NAMALWA (cell line): ENCODE measurements at regions not wholly inside any gene's neighbourhood (a gene's known extent, or its start where the extent isn't known, plus 50 kb on each side); places are given as distances from the start of the nearest gene placed in this dataset.

Experiments
- DNase-seq: peaks from one replicate; pipeline ENCODE4 v3.0.0-alpha.2; 2015; ENCODE audit warnings: low spot score

DNA sequence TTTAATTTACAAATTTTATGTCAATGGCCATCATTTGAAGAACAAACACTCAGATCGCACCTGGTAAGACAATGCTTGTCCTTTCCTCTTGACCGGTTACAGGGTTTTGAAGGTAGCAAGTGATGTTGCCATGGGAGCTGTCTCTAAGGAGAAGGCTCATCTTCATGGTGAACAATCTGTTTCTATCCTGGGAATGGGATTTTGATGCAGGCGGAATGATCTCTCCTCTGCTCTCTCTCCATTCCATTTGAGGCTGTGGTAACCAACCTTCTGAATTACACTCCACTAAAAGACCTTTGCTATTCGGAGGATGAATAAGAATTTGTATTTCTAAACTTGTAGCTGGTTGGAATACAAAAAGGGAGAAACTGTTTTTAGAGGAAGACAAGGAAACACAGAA lies 57.9 kb upstream of the SLC5A9 start:
- DNase-seq, result no peak

DNA sequence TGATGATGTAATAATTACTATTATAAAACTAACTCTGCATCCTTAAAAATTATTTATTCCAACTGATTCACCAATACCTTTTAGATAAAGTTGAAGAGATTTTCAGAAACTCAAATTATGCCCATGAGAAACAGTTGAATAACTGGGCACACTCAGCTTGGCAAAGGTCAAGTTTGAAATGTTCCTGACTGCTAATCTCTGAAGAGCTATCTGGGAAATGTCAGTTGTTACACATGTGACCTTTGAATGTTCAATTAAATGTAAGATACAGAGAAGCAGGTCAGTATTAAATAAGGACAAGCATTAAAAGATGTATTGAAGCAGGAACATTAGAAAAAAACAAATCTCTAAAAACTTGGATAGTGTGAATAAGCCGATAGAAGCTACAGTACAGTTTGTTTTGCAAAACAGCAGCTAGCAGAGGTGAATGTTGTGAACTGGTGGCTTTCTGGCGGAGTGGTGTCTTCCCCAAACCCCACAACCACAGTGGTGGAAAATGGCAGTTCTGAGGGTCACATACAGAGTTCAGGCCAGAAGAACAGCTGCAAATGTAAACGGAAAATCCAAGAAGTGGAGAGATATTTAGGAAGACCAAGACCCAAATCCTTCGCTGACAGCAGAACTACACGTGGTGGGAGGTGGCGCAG lies 61.9 kb upstream of the SLC5A9 start:
- no peak for DNase-seq

DNA sequence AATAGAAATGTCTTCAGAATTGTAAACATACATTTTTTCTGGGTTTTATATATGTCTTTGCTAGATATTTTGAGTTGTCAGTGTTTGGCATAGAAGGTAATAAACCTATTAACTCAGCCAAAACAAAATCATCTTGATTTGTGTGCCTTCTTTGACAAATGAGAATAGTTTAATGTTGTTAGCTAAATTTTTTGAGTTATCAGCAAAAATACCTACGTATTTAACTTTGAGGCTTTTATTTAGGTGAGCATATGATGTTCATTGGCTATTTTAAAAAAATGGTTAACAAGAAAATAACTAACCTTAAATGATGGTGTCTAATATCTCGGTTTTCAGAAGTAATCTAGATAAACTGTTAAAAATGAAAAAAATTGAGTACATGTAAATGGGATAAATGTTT lies 83.2 kb upstream of the SLC5A9 start:
- DNase-seq, result no peak

DNA sequence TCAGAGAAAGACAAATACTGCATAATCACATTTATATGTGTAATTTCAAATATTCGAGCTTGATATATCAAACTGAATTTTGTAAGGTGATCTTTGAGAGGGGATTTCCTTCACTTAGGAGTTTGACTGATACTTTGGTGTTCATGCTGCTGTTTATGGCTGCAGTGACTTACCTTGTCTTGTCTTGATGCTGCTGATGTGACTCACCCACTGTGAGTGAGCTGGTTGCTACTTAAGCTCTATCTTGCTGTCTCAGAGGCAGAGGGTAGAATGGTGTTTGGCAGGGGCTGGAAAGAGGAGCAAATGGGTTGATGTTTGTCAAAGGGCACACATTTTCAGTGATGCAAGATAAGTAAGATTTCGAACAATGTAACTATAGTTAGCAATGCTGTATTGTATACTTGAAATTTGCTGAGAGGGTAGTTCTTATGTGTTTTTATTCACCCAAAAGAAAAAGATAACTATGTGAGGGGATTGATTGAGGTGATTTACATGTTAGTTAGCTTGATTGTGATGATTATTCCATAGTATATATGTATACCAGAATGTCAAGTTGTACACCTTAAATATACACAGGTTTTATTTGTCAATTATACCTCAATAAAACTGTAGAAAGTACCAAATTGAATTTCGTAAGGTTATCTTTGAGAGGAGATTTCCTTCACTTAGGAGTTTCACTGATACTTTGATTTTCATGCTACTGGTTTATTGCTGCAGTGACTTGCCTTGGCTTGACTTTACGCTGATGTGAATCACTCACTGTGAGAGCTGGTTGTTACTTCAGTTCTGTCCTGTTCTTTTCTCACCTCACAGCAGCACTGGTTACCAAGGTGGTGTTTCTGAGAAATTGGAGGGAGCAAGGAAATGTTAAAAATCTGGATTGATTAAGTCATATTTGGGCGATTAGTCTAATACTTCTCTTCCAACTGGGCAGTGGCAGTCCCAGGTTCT lies 94.5 kb upstream of the SLC5A9 start:
- no peak for DNase-seq

DNA sequence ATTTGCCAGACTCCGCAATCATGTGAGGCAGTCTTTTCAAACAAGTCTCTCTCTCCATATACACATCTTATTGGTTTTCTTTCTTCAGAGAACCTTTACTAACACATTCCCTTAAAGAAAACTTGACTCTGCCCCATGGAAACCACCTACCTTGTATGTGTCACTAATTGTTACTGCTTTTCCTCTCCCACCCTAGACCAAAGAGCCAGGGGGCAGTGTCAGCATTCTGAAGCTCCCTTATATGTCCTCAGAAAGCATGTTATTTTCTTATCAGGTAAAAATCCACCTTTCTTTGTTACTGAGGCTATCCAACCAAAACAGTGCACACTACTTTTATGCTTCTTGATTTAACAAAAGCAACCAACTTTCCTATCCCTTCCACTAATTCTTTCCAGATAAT lies 98.9 kb upstream of the SLC5A9 start:
- no peak for DNase-seq

DNA sequence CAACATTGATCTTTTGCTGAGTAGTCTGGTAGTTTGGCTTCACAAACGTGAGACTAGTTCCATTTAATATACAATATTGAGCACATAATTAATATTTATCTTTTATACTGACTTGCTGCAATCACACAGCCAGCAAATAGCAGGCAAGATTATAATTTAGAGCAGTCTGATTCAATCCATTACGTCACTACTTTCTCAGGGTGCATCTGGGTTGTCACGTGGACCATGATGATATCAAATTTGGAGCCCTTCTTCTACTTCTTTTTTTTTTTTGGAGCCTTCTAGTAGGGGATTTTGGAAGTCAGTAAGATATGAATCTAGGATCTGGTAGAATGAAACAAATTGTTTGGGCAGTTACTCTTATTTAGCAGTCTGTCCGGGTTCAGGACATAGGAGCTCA lies 100.6 kb upstream of the SLC5A9 start:
- no peak for DNase-seq

DNA sequence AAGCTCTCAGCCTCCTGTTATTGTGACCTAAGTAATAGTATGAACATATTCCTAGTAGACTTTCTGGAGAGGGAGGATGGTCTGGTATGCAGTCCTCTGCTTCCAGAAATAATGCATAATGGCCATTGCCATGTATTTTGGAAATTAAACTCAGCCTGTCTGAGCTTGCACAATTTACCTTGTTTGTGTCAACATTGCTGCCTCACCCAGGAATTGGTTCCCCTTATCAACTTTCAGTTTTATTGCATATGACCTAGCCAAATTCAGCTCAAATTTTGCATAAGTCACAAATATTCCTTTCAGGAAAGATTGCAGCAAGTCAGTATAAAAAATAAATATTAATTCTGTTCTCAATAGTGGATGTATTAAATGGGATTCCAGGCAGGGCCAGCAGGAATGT lies 101.9 kb upstream of the SLC5A9 start:
- no peak for DNase-seq

DNA sequence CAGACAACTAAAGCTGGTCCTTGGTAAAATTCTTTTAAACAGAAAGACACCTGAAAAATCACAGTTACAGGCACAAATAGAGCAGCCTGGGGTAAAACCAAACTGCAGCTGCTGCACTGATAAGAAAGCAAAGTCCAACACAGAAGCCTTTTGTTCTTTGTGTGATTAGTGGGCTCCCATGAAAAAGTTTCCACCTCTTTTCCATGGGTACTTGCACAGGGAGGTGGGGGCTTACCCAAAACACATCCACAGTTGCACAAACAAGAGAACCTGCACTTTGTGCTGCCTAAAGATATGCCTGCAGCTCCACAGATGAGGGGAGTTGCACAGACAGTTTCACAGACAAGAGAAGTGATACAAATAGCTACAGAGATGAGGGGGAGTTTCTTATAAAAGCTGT lies 106.7 kb upstream of the SLC5A9 start:
- no peak for DNase-seq

DNA sequence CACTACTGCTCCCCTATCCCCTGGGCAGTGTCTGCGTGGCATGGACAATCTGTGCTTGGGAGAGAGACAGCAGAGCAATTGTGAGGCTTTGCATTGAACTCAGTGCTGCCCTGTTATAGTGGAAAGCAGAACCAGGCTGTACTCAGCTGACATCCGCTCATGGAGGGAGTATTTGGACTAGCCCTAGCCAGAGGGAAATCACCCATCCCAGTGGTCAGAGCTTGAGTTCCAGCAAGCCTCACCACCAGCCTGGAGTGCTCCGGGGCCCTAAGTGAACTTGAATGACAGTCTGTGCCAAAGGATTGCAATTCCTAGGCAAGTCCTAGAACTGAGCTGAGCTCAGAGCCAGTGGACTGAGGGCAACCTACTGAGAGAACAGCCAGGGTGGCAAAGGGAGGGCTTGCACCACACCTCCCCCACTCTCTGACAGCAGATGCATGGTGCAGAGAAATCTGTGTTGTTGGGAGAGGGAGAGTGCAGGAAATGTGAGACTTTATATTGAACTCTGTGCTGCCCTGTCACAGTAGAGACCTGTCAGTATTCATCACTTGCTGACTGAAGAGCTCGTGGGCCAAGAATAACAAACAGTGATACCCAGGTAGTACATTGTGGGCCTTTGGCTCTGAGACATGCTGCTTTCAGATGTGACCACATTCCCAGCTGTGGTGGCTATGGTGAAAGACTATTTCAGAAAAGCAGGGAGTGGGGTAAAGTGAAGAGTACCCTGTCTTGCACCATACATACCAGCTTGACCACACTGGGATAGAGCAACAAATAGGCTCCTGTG lies 107.7 kb upstream of the SLC5A9 start:
- no peak for DNase-seq

DNA sequence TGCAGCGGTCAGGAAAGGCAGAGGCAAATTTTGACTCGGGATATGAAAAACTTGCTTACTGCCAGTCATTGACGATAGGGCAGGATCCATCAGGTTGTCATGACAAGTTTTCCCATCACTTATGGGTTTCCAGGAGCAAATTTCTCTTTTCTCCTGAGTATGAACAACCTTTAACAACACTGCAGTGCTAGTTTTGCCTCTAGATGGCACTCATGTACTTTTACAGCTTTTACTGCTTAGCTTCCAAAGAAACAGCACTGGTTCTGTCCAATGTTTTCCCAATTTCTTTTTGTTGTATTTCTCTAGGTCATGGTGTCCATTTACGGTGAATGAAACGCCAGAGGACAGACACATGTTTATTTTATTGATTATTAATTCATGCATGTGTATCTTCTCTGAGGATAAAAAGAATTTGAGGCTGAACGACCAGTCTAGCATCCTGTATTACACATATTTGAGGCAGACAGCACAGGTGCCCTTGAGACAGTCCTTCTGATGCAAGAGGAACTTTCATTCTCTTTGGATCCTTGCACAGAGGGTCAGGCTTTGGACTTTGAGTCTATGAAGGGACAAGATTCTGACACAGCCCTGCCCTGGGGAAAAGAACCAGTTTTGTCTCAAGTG lies 112.3 kb upstream of the TRABD2B start:
- DNase-seq, result peak; percentile 49

DNA sequence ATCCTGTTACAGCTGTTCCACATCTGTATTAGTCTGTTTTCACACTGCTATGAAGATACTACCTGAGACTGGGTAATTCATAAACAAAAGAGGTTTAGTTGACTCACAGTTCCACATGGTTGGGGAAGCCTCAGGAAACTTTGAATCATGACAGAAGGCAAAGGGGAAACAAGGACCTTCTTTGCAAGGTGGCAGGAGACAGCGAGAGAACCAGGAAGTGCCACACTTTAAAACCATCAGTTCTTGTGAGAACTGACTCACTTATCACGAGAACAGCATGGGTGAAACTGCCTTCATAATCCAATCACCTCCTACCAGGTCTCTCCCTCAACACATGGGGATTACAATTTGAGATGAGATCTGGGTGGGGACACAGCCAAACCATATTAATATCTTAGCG lies 110.3 kb upstream of the TRABD2B start:
- DNase-seq, result no peak

DNA sequence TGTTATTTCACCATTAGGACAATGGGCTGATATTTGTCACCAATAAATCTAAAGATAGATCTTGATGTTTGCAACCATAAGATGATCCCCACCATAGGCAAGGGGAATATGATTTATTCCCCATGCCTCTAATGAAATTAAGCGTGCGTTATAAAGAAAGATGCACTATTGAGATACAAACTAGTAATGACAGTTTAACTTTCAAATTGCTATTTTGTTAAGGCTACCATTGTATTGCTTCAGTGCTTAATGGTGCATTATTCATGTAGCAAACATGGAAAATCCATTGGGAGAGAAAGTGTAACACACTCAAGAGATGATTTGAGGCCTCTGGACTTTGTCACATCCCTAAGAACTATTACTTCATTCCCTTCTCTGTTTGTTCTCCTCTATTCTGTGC lies 108.9 kb upstream of the TRABD2B start:
- DNase-seq, result no peak

DNA sequence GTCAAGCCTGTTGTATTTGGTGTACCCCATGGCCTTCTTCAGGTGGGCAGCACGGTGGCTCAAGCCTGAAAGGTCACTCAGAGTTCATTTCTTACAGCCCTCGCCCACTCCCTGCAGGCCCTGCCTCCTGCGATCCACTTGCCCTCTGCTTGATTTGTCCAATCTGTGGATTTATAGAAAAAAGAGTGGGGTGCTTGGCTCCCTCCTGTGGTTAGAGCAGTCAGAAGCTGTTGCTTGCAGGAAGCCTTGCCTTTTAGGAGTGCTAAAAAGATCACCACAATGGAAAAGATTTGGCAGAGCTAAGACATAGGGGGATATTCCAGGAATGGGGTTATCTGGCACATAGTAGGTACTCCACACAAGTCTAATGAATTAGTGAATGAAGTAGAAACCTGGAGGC lies 108.0 kb upstream of the TRABD2B start:
- DNase-seq, result no peak

DNA sequence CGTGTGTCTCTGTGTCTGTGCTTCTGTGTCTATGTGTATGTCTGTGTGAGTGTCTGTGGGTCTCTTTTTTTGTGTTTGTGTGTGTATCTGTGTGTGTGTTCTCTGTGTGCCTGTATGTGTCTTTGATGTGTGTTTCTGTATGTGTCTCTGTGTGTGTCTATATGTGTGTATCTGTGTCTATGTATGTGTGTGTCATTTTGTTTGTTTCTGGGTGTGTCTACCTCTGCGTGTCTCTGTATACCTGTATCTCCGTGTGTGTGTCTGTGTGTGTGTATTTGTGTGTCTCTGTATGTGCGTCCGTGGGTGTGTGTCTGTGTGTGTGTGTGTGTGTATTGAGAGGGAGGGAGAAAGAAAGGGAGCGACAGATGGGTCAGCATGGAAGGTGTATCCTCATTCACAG lies 106.3 kb upstream of the TRABD2B start:
- no peak for DNase-seq

DNA sequence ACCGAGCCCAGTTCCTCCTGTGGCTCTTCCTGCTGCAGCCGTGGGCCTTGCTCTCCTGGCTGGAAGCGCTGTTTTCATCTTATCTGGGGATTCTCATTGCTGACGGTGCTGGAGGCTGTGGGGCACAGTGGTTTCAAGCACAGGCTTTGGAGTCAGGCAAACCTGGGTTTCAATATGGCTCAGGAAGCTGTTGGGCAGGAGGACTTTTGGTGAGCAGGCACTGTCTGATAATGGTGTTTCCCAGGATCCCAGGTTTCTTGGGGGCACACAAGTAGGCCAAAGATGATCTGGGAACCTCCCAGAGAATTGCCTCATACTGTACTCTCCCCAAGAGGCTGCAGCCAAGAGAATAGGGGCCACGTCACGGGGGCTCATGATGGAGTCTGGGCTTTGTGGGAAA lies 105.6 kb upstream of the TRABD2B start:
- DNase-seq, result no peak

DNA sequence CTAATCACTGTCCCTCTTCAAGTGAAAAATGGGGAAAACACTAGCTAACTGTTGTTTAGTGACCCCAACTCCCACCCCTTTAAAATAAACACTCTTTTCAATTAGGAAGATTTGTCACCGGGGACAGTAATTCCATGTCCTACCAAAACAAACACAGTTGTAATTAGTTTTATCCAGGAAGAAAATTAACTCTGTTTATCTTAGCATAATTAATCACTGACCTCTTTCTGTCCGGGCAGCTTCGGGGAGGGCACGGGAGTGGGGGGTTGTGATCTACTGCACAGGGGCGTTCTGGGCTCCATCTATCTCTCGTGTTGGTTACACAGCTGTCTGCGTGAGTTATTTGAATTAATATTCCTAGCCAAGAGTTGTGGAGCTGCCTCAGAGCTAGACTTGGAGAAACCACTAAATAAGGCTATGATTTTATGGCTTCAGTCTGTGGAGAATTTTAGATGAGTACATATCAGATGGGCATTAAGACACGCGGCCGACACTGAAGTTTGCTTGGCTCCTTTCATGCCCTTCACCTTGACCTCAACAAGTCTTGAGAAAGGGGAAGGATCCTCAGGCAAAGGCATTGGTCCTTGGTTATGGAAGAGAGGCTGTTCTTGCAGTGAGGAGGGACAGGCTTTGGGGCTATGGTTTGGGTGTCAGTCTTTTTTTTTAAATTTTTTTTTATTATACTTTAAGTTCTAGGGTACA lies 102.0 kb upstream of the TRABD2B start:
- no peak for DNase-seq

DNA sequence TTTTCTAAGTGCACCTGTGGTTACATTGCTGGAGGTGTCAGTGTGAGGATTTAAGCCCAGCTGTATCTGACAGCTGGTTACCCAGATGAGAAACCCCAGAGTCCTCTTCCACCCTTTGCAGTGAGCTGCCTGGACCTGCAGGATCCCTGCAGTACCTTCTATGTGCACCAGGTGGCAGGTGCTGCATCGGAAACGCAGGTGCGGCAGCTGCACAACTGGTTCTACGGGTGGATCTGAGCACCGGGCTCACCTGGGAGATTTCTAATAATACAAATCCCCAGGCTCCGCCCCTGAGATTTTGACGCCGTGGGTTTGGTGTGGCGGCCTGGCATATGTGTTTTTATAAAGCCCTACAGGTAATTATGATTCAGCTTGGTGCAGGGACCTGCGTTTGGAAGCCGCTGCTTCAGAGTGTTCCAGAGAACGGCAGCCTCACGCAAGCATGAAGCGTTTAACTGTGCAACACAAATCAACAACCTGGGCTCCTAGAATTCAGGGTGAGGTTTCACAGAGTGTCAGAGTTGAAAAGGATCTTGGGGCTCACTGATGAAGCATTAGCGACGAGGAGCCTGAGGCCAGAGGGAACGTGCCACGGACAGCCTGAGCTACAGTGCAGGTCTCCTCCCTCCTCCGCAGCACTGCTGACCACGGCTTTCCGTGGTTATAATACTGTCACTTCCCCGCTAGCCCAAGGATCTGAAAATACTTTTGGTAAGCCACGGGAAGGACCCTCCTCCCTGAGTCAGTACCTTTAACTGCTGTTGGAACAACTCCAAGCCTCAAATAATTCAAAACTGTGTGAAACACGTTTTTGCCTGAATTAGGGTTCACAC lies 96.7 kb upstream of the TRABD2B start:
- peak; percentile 74 for DNase-seq

DNA sequence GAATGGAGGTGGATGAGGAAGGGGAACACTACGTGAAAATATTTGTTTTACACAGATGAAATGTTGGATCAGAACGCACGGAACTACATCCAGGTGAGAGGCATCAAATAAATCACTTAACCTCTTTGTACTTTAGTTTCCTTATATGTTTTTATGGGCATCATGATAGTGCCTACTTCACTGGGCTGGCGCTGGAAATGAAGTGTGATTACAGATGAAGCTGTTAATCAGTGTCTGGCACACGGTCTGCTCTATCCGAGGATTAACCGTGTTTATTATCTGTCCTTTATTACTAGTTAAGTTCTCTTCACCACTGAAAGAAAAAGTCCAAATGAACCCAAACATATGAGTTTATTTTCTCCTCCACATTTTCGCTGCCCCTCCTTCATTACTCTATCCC lies 96.0 kb upstream of the TRABD2B start:
- no peak for DNase-seq

DNA sequence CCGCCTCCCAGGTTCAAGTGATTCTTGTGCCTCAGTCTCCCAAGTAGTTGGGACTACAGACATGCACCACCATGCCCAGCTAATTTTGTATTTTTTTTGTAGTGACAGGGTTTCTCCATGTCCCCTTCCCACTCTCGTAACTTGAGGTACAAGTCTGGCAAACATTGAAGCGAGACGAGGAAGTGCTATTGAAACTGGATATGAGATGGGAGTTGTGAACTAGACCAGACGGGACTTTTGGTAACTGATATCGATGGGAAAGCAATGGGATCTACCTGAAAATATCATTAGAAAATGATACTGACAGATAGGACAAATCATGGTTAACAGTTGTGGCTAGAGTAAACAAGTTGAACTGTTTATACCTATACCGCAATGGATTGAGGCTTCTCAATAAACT lies 95.2 kb upstream of the TRABD2B start:
- DNase-seq, result no peak

DNA sequence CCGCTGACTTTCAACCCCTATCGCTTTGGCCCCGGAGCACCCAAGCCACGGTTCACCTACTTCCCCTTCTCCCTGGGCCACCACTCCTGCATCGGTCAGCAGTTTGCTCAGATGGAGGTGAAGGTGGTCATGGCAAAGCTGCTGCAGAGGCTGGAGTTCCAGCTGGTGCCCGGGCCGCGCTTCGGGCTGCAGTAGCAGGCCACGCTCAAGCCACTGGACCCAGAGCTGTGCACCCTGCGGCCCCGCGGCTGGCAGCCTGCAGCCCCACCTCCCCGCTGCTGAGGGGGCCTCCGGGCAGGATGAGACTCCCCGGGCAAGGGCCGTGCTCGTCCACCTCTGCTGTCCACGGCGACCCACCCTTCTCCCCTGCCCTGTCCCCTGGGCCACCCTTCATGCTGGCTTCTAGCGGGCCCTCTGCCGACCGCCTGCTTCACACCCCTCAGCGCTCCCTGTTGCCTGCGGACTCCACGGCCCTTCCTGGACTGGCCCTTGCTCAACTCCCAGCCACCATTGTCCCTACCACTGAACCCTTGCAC lies 92.2 kb upstream of the TRABD2B start:
- no peak for DNase-seq

DNA sequence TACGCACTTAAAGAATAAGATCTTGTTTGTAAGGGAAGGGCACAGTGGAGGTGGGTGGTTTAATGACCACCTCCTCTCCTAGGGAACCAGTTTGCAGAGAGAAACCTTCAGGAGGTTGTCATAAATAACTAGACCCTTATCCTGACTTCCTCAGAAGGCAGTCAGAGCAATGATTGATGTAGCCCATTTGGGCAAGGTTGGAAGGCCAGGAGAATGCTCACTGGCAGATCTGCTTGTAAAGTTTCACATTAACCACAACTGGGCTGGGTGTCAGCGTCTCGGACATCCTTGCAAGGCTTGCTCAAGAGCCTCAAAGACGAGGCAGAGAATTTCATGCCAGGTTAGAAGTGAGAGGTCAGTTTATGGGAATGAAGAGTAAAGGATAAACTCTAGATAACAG lies 87.6 kb upstream of the TRABD2B start:
- no peak for DNase-seq
